Superior temporal gyrus (tissue), 1 donor: ENCODE measurements at regions not wholly inside any gene's neighbourhood (a gene's known extent, or its start where the extent isn't known, plus 50 kb on each side); places are given as distances from the start of the nearest gene placed in this dataset.
A peak's percentile ranks its signal among the peaks of the same experiment; 100 is the strongest.
"Not testable (repeated sequence)": the region's sequence is repeated elsewhere in the genome, so short reads cannot be mapped to it uniquely, and the experiment has no call there.

Source experiments
- DNase-seq: peaks from one replicate; pipeline ENCODE4 v3.0.0-alpha.2; 2016; ENCODE audit errors: extremely low spot score

- no peak for DNase-seq
Observed at GRCh38 chr13:100773429-100773828, 98.8 kb upstream of the TMTC4 start.

GRCh38 chr13:100767192-100767591, 92.6 kb upstream of the TMTC4 start:
- DNase-seq = no peak

GRCh38 chr13:100766570-100766969, 92.0 kb upstream of the TMTC4 start:
- DNase-seq = not testable (repeated sequence)

DNA sequence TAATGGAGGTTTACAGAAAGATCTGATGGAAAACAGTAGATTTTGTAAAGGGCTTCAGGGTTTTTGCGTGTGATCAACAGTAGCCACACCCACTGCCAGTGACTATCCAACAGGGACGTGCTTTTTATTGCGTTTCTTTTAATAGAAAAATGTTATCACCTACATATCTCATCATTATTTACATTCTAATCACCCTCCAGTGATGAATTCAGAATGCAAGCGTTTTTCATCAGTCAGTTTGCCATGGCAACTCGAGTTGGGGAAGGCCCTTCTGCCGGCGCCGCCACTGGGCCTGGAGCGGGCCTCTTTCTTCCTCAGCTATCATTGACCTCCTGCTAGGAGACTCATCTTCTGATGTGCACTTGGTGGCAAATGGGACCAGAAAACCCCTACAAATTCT, 90.3 kb upstream of the TMTC4 start:
- no peak for DNase-seq

DNA sequence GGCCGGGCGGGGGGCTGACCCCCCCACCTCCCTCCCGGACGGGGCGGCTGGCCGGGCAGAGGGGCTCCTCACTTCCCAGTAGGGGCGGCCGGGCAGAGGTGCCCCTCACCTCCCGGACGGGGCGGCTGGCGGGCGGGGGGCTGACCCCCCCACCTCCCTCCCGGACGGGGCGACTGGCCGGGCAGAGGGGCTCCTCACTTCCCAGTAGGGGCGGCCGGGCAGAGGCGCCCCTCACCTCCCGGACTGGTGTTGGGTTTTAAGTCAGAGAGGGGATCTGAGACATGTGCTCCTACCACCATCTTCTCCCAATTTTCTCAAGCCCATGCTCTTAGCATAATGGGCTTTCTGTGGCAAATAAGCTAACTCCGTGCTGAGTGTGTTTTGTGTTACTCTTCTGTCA, 87.5 kb upstream of the TMTC4 start:
- not testable (repeated sequence) for DNase-seq

DNA sequence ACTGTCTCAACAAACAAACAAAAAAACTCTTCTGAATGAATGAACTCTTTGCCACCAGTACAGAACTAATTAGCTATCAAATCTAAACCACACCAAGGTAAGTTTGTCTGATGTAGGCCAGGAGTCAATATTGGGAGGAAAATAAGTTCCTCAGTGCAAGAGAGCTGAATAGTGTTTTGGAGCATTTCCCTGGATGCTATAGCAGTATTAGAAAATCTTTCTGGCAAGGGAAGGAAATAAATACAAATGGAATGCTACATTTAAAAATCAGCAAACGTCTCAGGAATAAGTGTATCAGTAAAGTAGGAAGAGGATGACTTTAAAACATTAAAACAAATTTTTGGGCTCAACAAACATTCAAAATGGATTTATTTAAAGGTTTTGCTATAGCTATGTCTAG, 81.3 kb upstream of the TMTC4 start:
- no peak for DNase-seq

DNA sequence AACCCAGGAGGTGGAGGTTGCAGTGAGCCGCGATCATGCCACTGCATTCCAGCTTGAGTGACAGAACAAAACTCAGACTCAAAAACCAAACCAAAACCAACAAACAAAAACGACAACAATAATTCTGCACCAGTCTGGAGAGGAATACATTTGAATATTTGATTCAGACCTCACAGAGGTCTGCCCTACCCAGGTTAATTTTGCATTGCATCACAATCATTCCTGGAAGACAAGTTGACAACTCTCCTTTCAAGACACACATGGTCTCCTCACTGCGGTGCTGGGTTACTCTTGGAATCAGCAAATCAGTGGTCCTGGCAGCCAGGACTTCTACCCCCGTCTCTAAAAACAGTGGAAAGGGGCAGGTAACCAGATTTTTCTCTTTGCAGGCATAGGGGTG, 79.9 kb upstream of the TMTC4 start:
- no peak for DNase-seq

GRCh38 chr13:100753376-100753775, 78.8 kb upstream of the TMTC4 start:
- DNase-seq = peak; percentile 46

GRCh38 chr13:100751826-100752225, 77.2 kb upstream of the TMTC4 start:
- DNase-seq = peak; percentile 58

DNA sequence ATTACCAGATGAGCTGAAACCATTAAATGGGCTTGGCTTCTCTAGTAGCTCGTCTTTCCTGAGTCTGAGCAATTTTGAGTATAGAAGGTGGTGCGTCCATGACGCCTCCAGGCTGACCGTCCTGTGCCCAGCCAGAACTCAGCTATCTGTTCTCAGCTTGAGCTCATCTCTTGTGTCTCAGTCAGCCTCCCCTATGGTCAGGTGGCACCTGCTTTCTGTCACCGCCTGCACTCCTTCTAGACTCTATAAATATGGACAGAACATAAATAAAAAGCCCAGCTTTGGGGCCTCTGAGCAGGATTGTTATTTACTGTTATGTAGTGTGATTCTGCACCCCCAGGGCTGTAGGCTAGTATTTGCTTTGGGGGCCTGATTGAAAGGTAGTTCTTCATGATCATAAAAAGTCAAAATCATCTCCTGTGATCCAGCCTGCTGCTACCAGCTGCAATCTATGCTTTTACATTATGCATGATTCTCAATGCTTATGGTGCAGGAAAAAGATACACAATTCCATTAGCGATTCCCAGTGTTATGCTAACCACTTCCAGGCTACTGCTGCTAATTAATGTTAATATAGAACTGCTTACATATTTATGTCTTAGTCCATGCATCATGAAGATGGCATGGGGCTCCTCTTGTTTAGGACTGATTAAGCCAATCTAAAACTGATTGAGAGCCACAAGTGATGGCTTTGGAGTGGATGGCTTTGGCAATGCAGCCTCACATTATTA, 72.5 kb upstream of the TMTC4 start:
- no peak for DNase-seq

DNA sequence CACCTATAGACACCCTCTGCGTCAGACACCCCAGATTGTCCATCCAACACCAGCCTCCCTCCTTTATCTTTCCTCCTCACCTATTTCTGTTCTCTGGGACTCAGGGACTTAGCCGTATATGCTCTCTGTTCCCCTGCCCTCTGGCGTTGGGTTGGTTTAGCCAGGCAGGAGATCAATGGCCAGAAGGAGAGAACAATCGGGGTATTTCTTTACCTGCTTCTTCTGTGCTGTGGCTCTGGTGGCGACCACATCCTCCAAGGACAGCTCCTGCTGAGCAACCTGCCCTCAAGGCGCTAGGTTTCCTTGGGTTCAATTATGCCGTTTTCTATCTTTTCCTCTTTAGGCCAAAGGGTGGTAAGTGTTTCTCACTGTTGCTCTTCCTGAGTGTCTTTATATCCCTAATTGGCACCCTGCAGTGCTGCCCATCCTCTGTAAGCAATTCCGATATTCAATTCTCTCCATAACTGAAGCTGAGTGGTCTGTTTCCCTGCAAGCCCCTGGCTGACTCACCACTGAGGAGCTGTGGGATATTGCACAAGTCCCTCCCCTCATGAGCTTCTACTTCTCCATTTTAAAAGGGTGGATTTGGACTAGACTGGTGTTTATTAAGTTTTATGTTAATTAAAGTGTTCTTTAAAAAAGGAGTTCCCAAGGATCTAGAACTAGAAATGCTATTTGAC, 63.7 kb upstream of the TMTC4 start:
- no peak for DNase-seq

- DNase-seq = no peak
Observed at GRCh38 chr13:100735494-100735893, 60.9 kb upstream of the TMTC4 start.

DNA sequence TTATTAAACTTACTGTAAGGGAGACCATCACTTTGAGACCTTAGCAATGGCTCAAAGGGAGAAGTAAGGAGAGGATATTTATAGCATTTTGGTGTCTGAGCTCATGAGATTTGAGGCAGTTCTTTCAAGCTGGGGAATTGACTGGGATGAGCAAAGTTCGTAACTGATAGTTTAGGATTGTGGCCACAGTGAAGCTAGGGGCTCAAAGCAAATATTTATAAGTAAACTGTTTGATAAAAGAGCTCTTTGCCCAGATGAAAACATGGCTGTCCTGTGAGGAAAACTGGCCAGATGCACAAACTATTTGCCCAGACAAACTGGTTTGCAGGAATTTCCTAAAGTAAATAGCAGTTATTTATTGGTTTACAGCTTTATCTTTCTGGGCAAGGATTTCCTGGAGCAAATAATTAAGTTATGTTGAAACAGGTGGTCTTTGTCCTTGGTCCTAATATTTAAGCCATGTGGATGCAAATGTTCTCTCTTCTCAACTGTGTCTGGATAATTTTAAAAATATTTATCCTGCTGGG, 59.7 kb upstream of the TMTC4 start:
- DNase-seq = no peak

- no peak for DNase-seq
Observed at GRCh38 chr13:100733261-100733660, 58.7 kb upstream of the TMTC4 start.

GRCh38 chr13:100728201-100728600, 53.6 kb upstream of the TMTC4 start:
- DNase-seq = no peak

DNA sequence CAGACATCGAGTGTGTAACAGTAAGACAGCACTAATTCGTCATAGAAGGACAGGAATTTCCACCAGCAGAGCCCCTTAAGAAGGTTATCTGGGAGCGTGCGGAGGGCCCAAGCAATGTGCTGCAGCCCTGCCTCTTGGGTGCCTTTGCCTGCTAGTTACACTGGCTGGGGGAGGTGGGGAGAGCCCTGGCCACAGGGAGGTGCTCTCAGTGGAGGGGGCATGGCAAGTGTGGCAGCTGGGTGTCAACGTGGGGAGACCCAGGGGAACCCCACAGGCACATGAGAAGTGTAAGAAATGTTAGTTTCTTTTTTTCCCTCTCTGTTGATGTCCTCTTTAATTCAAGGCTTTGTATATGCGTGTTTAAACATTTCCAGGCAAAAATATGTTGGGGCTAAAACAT, 50.9 kb upstream of the TMTC4 start:
- DNase-seq = no peak

DNA sequence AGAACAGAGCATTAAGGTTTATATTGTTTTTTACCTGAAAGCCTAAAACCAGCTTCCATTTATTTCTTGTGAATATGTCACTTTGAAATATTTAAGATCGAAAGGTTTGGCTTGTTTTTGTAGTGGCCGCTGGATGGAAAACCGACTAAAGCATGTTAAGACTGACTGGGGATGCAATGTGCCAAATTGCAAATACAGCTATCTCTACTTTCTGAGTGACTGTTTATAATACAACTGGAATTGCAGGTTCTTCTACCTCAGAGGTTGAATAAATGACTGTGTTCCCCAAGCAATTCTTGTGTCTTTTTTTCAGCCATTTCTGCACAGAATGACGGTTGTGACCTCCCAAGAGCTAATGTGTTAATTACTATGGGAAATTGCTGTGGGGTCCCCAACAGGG, 50.0 kb upstream of the TMTC4 start:
- no peak for DNase-seq
